ENCODE measurements at regions not wholly inside any gene's neighbourhood (a gene's known extent, or its start where the extent isn't known, plus 50 kb on each side); places are given as distances from the start of the nearest gene placed in this dataset.

DNA sequence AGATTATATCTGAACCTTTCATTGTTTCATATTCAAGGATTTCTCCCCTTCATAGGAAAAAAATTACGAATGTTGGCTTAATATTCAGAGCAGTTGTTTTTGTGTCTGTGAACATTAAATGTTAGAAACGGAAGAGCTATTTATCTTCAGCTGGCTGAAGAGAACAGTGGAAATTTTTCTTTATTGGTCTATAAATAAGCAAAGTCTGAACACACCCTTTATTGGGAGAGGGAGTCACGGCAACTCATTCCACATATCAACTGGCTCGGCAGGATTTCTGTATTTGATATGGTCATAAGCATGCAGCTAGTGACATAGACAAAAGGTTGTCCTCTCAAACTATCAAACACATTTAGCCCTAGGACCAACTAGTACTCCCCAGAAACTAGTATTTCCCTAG lies 468.4 kb upstream of the HNRNPA3 start:
- ATAC-seq (no peak), DNase-seq (ENCODE audit: low spot score in 2 of 2) (no peak)

DNA sequence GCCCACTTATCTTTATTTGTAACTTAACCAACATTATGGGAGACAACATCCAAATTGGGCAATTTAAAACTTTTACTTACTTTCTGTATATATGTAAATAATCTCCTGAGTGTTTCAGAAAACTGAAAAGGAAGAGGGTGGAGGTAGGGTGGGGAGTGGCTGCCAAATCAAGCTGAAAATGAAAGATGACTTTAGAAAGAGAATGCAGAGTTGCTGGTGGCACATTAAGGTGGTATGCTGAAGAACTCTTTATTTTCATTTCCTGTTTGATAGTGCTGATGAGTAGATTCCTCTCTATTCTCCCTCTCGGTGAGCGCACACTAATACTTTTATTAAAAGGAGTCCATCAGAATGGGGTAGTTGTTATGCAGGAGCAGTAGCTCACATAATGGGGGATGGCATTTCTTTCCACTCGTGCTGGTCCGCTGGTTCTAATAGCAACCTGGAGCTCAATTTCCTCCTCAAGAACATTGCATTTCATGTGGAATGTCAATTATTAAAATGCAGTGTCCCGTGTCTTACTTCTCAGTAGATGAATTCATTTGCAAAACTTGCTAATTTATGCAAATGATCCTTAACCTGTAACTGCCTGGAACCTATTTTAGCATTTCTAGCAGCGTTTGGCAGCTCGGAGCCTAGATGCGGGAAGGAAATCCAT lies 466.9 kb upstream of the HNRNPA3 start:
- Mint-ChIP-seq H3K4me3 (no peak overlapping the region), H3K36me3 (no peaks in the 10 kb centered on the region), H3K4me1 (peaks cover 9% of the 10 kb centered on the region), H3K9me3 (no peaks in the 10 kb centered on the region), H3K27ac (no peak overlapping the region)
- DNase-seq (ENCODE audit: low spot score in 2 of 2) (no peak), ATAC-seq (no peak)

More for the DNA sequence above, 468.4 kb upstream of the HNRNPA3 start:
- Mint-ChIP-seq H3K27ac (no peak overlapping the region), H3K36me3 (no peaks in the 10 kb centered on the region), H3K9me3 (no peaks in the 10 kb centered on the region), H3K4me1 (peaks cover 5% of the 10 kb centered on the region), H3K4me3 (no peak overlapping the region)

DNA sequence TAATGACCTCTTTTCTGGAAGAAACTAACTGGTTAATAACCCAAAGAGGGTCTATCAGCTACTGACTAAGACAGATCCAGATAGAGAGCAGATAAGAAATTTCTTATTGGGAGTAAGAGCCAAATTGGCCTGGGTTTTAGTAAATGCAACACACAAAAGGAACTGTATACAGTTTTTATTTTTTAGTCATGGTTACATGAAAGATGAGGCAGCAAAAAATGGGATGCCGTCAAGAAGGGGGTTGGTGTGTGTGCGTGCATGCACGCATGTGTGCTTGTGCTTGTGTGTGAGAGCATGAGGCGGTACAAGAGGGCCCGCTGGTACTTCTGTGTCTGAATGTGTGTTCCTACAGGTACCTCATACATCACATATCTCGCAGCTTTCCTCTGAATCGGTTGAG lies 466.2 kb upstream of the HNRNPA3 start:
- Mint-ChIP-seq H3K27ac (no peak overlapping the region), H3K9me3 (no peaks in the 10 kb centered on the region), H3K4me3 (no peak overlapping the region), H3K4me1 (peaks cover 10% of the 10 kb centered on the region), H3K36me3 (no peaks in the 10 kb centered on the region)
- ATAC-seq, result no peak
- DNase-seq (ENCODE audit: low spot score in 2 of 2), result no peak

DNA sequence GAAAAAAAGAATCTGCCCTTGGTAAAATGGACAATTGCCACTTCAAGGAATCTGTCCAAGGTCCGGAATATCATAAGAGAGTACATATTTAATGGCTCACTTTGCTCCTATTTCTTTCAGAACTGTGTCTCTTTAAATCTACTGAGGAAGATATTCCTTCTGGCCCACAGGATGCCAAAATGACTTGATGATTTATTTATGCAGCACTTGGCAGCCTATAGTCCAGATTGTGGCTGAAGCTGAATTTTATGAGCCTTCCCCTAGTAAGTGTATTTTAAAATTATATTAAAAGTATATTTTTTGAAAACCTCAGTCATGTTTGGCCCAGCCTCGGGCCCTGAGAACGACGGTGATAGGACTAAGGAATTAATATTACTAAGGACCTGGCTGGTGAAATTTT lies 465.1 kb upstream of the HNRNPA3 start:
- DNase-seq (ENCODE audit: low spot score in 2 of 2), result no peak
- Mint-ChIP-seq H3K9me3 (no peaks in the 10 kb centered on the region), H3K27ac (no peak overlapping the region), H3K4me1 (peaks cover 10% of the 10 kb centered on the region), H3K4me3 (no peak overlapping the region), H3K36me3 (no peaks in the 10 kb centered on the region)
- no peak for ATAC-seq

DNA sequence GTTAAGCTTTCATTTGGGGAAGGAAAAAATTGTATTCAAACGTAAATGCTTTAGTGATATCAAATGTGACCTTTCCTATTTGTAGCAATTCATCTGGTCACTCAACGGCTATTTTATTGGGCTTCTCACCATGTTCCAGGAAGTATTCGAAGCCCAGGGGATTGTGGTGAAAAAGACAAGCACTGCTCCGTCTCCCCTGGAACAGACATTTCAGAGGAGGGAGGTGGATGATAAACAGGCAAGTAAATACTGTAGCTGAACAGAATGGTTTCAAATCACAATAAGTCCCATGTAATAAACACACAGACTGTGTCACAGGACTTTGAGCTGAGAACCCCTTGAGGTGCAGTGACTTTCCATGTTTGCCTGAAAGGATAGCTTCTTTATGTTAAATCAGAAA lies 464.7 kb upstream of the HNRNPA3 start:
- H3K9me3 Mint-ChIP-seq, result no peaks in the 10 kb centered on the region
- peak overlapping the region; percentile 37 for H3K27ac Mint-ChIP-seq
- peaks cover 10% of the 10 kb centered on the region for H3K4me1 Mint-ChIP-seq
- no peaks in the 10 kb centered on the region for H3K36me3 Mint-ChIP-seq
- no peak for DNase-seq (ENCODE audit: low spot score in 2 of 2)
- no peak overlapping the region for H3K4me3 Mint-ChIP-seq
- ATAC-seq, result no peak

DNA sequence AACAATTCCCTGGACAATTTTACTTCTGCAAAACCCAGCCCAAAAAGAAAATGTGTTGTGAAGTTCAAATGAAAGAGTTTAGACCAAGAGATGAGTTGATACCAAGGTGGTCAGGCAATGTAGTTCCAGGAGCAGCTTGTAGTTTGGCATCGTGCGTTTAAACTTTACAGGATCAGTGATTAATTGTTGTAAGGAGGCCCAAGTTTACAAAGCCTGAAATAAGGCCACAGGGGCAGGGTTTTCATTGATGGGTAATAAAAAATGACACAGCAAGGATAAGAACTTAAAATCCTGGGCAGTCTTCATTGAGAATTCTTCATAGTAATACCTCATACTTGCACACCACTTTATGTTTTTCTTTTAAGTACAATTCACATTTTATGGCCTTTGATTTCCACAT lies 463.9 kb upstream of the HNRNPA3 start:
- H3K27ac Mint-ChIP-seq, result peak overlapping the region; percentile 37
- H3K4me3 Mint-ChIP-seq, result no peak overlapping the region
- peaks cover 4% of the 10 kb centered on the region for H3K36me3 Mint-ChIP-seq
- DNase-seq (ENCODE audit: low spot score in 2 of 2) (no peak), ATAC-seq (no peak)
- H3K9me3 Mint-ChIP-seq, result no peaks in the 10 kb centered on the region
- peaks cover 14% of the 10 kb centered on the region for H3K4me1 Mint-ChIP-seq

DNA sequence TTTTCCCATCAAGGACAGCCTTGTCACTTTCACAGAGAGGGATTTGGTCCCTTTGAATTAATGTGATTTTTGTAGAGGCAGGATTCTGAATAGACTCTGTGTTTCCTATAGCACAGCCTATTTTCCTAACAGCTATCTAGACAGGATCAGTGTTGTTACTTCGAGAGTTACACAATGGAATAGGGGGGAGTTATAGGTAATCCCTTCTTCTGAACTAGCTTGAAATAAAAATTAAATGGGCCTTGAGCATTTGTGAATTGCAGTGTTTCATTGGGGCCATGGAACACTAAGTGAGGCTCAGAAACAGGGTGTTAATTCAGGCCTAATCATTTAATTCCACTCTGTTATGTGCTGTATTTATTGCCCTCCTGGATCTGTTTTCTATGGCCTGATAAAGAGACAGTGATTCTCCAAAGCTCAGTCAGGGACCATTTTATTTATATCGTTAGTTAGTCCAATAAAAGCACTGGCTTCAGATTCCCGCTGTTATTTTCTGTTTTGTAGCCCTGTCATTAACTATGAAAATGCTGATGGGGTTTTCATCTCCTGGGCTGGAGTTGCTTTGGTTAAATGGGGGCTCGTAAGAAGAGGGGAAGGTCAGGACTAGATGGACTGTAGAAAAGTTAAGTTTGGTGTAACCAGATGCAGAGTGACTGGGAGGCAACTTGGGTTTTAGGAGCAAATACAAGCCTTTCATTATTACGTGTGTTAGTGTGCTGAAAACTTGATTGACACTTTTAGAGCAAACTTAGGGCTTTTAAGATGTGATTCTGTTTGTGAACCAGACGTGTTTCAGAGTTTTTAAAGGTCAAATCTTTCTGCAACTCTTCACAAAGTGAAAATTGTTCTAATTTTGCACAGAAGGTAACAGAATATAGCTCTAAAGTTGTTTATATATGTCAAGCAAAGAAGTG lies 461.0 kb upstream of the HNRNPA3 start:
- Mint-ChIP-seq H3K36me3 (peaks cover 4% of the 10 kb centered on the region), H3K4me1 (peaks cover 12% of the 10 kb centered on the region), H3K9me3 (no peaks in the 10 kb centered on the region), H3K4me3 (no peak overlapping the region), H3K27ac (no peak overlapping the region)
- DNase-seq (ENCODE audit: low spot score in 2 of 2) (no peak), ATAC-seq (no peak)

DNA sequence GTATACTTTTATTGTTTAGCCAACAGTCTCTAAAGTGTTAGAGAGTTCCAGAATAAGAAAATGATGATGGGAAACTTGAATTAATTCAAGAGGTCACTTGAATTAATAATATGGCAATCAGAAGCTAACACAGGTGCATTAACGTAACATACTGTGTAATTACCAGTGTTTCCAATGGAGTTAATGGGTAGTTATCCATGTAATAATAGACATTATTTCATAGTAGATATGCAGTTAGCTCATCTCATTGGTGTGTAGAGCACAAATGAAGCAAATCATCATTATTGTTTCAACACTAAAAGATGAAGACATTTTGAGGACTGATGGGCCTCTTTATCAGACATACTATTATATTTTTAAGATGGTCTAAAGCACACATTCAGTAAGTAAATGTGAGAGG lies 460.3 kb upstream of the HNRNPA3 start:
- ATAC-seq, result no peak
- H3K9me3 Mint-ChIP-seq, result no peaks in the 10 kb centered on the region
- H3K4me3 Mint-ChIP-seq, result no peak overlapping the region
- peaks cover 12% of the 10 kb centered on the region for H3K4me1 Mint-ChIP-seq
- H3K36me3 Mint-ChIP-seq, result peaks cover 4% of the 10 kb centered on the region
- no peak for DNase-seq (ENCODE audit: low spot score in 2 of 2)
- no peak overlapping the region for H3K27ac Mint-ChIP-seq

DNA sequence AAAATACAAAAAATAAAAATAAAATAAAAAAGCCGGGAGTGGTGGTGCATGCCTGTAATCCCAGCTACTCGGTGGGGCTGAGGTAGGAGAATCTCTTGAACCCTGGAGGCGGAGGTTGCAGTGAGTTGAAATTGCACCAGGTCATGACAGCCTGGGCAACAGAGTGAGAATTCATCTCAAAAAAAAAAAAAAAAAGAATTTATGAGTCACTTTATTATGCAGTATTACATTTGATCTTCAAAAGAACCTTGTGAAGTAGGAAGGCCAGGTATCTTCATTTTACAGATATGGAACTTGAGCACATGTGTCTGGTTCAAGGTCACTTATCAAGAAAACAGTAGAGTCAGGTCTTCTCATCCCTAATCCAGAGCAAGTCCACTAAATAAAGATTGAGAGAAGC lies 459.4 kb upstream of the HNRNPA3 start:
- DNase-seq (ENCODE audit: low spot score in 2 of 2), result no peak
- no peak overlapping the region for H3K27ac Mint-ChIP-seq
- no peaks in the 10 kb centered on the region for H3K9me3 Mint-ChIP-seq
- ATAC-seq, result no peak
- H3K4me3 Mint-ChIP-seq, result no peak overlapping the region
- peaks cover 4% of the 10 kb centered on the region for H3K36me3 Mint-ChIP-seq
- H3K4me1 Mint-ChIP-seq, result peaks cover 12% of the 10 kb centered on the region

DNA sequence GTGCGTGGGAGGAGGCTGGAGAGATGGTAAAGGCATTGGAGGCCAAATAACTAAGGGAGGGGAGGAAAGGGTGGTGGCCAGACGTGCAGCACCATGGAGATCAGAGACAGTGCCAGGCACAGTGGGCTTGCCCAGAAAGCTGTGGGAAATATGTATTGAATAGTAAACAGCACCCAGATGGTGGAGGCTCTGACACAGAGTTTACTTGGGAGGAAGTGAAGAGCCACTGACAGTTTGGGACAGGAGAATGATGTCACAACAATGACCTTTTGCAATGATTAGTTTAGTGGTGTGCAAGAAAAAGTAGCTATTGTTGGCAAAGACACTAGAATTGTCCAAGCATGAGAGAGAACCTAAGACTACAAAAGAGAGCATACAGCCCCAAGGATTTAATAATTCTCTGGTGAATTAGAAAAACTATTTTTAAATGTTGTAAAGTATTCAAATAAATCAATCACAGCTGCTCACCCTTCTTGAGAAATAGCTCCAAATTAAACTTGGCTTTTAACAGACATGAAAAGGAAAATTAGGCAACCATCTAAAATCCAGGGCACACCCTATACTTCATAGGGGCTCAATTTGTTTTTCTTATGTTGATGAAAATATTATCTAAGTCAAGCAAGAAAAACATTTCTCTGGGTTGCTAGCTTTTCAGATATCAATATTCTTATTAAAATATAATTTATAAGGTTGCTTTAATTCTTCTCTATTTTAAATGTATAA lies 458.7 kb upstream of the HNRNPA3 start:
- H3K4me3 Mint-ChIP-seq, result no peak overlapping the region
- peaks cover 4% of the 10 kb centered on the region for H3K36me3 Mint-ChIP-seq
- peaks cover 12% of the 10 kb centered on the region for H3K4me1 Mint-ChIP-seq
- DNase-seq (ENCODE audit: low spot score in 2 of 2) (no peak), ATAC-seq (peak; percentile 32)
- H3K27ac Mint-ChIP-seq, result no peak overlapping the region
- no peaks in the 10 kb centered on the region for H3K9me3 Mint-ChIP-seq

DNA sequence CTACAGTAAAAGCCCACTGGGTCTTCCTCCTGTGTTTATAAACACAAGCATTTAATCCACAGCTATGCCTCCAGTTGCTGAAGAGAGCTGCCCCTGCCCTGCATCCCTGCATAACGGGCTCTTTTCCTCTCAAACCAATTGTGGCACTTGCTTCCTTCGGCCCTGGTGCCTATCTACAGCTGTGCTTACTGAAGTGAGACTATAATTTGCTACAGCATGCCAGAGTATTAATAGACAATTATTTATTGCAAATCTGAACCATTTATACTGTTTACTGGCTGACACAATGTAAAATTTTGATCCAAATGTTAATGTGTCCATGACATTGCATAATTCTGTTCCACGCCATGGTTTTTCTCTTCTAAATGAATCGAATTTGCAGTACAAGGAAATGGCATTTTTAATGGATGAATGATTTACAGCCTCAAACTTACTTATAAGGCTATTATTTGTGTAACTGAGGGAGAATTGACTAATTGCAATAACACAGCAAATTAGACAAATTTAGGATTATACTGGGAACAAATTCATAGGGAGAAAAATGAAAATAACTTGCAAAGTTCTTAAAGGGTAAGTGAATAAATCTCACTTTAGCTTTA lies 457.0 kb upstream of the HNRNPA3 start:
- Mint-ChIP-seq H3K4me1 (peaks cover 8% of the 10 kb centered on the region), H3K27ac (no peak overlapping the region), H3K9me3 (no peaks in the 10 kb centered on the region), H3K4me3 (no peak overlapping the region), H3K36me3 (peaks cover 4% of the 10 kb centered on the region)
- DNase-seq (ENCODE audit: low spot score in 2 of 2) (no peak), ATAC-seq (no peak)

DNA sequence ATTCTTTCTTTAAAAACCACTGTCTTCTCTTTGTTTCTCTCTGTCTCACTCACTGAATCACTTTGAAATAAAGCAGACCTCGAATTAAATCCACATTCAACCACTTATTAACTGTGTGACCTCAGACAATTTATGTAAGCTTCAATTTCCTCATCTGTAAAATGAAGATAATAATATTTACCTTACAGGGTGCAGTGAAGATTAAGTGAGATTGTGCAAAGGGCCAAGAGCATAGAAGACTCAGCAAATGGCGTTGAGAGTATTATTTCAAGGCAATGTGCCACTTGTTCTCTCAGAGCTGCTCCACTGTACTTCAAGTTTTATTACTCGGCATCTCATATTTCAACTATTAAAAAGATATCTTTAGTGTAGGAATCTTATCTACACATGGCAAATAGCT lies 454.2 kb upstream of the HNRNPA3 start:
- Mint-ChIP-seq H3K36me3 (peaks cover 2% of the 10 kb centered on the region), H3K4me1 (peaks cover 5% of the 10 kb centered on the region), H3K9me3 (no peaks in the 10 kb centered on the region), H3K4me3 (no peak overlapping the region), H3K27ac (no peak overlapping the region)
- no peak for ATAC-seq
- DNase-seq (ENCODE audit: low spot score in 2 of 2), result no peak

DNA sequence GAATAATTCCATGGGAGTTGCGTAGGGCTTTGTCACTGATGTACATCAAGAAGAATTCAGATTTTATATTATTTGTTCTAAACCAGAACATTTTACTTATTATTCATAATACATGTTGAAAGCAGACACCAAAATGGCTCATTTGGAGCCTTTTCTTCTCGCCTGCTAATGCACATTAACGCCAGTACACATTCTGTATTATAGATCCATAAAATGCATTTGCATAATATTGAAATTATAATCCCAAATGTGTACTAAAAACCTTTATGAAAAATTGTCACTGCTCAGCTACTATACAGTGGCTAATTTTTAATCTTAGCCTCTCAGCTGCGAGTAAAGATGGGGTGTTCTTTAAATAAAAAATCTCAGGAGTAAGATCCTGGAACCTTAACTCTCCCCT lies 452.2 kb upstream of the HNRNPA3 start:
- no peak for DNase-seq (ENCODE audit: low spot score in 2 of 2)
- H3K36me3 Mint-ChIP-seq, result no peaks in the 10 kb centered on the region
- ATAC-seq, result no peak
- H3K9me3 Mint-ChIP-seq, result no peaks in the 10 kb centered on the region
- no peak overlapping the region for H3K27ac Mint-ChIP-seq
- no peak overlapping the region for H3K4me3 Mint-ChIP-seq
- H3K4me1 Mint-ChIP-seq, result no peaks in the 10 kb centered on the region

DNA sequence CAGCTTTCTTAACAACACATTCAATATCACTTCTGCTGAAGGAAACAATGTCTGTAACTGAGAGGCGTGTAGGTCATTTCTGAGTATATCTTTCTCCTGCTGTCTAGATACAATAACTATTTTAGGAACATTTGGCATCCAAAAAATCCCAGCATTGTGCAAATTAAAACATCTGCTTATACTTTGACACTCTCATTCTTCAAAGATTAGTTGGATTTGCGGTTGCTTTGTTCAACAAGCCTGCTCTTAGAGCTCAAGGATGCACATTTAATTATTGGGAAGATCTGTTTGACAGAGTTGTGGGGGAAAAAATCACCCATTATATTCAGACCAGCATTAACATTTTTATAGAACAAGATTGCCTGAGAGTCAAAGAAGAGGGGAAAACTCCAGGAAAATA lies 449.5 kb upstream of the HNRNPA3 start:
- H3K4me1 Mint-ChIP-seq, result no peaks in the 10 kb centered on the region
- H3K9me3 Mint-ChIP-seq, result no peaks in the 10 kb centered on the region
- DNase-seq (ENCODE audit: low spot score in 2 of 2) (no peak), ATAC-seq (no peak)
- H3K4me3 Mint-ChIP-seq, result no peak overlapping the region
- H3K36me3 Mint-ChIP-seq, result no peaks in the 10 kb centered on the region
- H3K27ac Mint-ChIP-seq, result no peak overlapping the region

DNA sequence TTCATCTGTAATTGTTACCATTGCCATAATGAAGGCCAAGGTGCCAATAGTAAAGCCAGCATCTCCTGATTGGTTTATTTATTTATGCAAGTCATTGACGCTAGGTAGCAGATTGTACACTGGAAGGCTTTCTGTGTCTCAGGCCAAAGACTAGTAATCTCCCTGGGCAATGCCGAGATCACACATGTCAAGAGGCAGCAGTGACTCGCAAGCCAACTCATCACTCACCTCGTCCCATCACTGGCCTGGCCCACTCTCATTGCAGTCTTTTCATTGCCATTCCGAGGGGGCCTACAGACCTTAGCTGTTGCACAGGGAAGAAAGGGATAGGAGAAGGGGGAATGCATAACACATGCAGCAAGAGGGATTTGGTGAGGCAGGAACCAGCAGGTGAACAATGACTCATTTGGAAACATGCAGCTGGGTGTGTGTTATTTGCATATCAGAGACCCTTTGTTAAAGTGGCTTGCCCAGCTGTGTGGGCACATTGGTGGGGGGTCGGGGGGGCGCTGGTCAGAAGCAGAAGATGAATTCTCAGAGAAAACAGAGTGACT lies 448.7 kb upstream of the HNRNPA3 start:
- H3K36me3 Mint-ChIP-seq, result no peaks in the 10 kb centered on the region
- peaks cover 5% of the 10 kb centered on the region for H3K4me1 Mint-ChIP-seq
- no peak for ATAC-seq
- H3K4me3 Mint-ChIP-seq, result no peak overlapping the region
- H3K9me3 Mint-ChIP-seq, result no peaks in the 10 kb centered on the region
- no peak for DNase-seq (ENCODE audit: low spot score in 2 of 2)
- no peak overlapping the region for H3K27ac Mint-ChIP-seq

Measured in stimulated activated effector memory CD8-positive, alpha-beta T cell treated with anti-CD3 and anti-CD28 coated beads, Interleukin-12 subunit alpha, Interleukin-12 subunit beta, amount 100 ng/mL, for 72 hours (primary cell).